VCaP (cell line): ENCODE measurements at regions not wholly inside any gene's neighbourhood (a gene's known extent, or its start where the extent isn't known, plus 50 kb on each side); places are given as distances from the start of the nearest gene placed in this dataset.

Experiments
- H3K27ac ChIP-seq: fragments of 450-650 bp; 2 replicates; pipeline ENCODE4 v1.5.1; 2017
- CTCF ChIP-seq: fragments of 450-650 bp; conservative IDR thresholded peaks from 2 replicates; pipeline ENCODE4 v1.5.1; 2017; ENCODE audit warnings: mild to moderate bottlenecking, moderate library complexity

- no peak for TF ChIP-seq CTCF
- H3K27ac ChIP-seq: no peak overlapping the region
These were observed 325.0 kb upstream of the EMCN start for GRCh38 chr4:100842856-100843255.

GRCh38 chr4:100841911-100842310 lies 324.1 kb upstream of the EMCN start:
- TF ChIP-seq CTCF: no peak
- H3K27ac ChIP-seq: no peak overlapping the region

- H3K27ac ChIP-seq: no peak overlapping the region
- TF ChIP-seq CTCF: no peak
These were observed 321.9 kb upstream of the EMCN start for GRCh38 chr4:100839712-100840111.

- H3K27ac ChIP-seq: no peak overlapping the region
- no peak for TF ChIP-seq CTCF
These were observed 320.5 kb upstream of the EMCN start for GRCh38 chr4:100838286-100838685.

GRCh38 chr4:100836929-100837328 lies 319.1 kb upstream of the EMCN start:
- TF ChIP-seq CTCF: no peak
- no peak overlapping the region for H3K27ac ChIP-seq

GRCh38 chr4:100834616-100835015 lies 316.8 kb upstream of the EMCN start:
- no peak for TF ChIP-seq CTCF

GRCh38 chr4:100833906-100834305 lies 316.1 kb upstream of the EMCN start:
- no peak overlapping the region for H3K27ac ChIP-seq
- no peak for TF ChIP-seq CTCF

More at GRCh38 chr4:100834616-100835015, 316.8 kb upstream of the EMCN start:
- H3K27ac ChIP-seq: no peak overlapping the region
